SW480 (cell line): ENCODE measurements at regions not wholly inside any gene's neighbourhood (a gene's known extent, or its start where the extent isn't known, plus 50 kb on each side); places are given as distances from the start of the nearest gene placed in this dataset.

Source experiments
- DNase-seq: peaks from one replicate; pipeline ENCODE4 v3.0.0-alpha.2; 2016; ENCODE audit warnings: low spot score

DNA sequence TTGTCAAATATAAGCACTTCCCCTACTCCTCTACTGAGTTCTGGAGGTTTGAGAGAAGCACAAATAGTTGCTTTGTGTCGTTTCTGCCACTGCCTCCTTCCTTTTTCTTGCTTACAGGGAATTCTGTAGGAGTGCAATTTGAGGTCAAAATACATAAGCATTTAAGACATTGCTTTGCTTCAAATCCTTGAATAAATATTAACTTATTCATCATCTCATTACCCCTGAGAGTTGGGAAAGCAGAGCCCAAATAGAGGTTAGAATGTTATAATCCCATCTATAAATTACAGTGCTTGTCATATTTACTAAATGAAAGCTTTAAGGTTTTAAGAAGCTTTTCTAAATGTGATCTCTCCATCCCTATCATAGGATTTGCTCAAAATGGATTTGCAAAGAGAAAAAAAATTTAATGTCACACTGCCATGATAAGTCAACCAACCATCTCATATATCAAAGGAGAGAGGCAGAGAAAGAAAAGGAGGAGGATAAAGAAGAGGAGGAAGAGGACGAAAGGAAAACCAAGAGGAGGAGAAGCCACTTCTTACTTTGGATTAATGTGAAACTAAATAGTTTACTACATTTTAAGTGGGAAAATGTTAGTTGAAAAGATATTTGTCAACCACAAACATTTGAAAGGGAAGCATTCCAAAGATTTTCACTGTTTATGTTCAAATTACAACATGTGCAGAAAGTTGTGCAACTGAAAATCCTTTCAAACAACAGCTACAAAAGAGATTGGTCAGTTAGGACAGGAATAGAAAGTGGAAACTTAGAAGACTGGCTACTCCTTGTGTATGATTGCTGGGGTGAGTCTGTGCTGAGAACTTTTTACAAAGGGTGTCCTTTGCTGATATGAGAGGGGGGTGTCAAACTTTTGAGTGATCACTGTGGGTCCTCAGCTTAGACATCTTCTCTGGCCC lies 277.3 kb upstream of the FN1 start:
- no peak for DNase-seq

GRCh38 chr2:215712219-215712868 lies 276.5 kb upstream of the FN1 start:
- DNase-seq, result no peak

DNA sequence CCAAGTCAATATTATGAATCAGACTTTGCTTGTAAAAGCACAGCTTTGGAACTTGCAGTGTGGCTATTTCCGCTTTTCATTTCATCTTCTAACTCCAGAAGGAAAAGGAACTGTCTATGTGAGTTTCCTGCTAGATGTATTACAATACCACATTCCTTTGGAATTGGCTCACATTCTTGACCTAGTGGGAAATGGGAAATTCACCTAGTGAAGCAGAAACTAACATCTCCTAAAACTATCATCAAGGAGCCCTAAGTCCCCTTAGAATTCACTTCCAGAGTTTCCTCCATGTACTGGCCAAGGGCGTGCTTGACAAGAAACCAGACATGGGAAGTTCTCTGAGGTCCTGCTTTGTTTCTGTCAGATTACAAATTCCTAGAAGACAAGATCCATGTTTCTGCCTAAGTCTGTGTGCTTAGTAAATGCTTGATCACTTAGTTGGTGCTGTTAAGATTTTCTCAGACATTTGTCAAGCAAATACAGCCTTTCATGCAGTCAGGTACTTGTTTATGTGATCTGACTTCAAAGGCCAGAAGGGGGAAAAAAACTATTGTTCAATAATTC lies 275.7 kb upstream of the FN1 start:
- no peak for DNase-seq

- DNase-seq, result no peak
Observed at GRCh38 chr2:215707608-215708007, 271.7 kb upstream of the FN1 start.

- DNase-seq, result no peak
Observed at GRCh38 chr2:215705771-215706361, 270.0 kb upstream of the FN1 start.

GRCh38 chr2:215705281-215705680 lies 269.4 kb upstream of the FN1 start:
- no peak for DNase-seq

- no peak for DNase-seq
Observed at GRCh38 chr2:215702116-215702902, 266.4 kb upstream of the FN1 start.

DNA sequence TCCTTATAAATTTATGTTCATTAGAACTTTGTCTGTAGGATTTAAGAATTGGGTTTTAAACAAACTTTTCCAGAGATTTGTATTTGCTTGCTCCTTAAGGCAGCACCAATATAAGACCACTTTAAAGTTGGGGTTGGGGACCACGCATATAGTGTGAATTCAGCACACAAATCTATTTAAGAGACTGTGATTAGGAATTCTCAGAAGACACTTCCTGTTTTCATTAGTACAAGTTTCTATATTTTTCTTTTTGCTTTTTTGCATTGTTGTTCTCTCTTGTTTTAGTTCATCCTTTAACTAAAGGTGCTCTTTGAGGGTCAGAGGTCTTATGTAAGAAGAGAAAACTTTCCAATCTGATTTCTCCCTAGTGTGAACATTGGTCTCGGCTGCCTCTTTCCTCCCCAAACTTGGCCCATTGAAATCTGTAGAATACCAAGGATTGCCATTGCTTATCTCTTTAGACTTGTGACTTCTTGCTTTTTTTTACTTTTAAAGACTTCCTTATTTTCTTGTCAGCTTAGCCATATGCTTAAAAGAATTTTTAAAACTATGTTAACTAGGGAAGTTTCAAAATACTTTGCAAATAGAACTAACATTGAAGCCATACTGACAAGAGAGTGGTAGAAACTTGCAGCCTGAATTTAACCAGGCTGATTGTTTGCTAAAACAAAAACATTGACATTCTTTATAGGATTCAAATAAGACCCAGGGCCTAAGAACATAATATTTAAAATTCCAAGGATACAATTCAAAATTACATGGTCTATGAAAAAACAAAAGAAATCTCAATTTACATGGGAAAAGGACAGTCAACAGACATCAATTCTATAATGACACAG lies 264.1 kb upstream of the FN1 start:
- no peak for DNase-seq

GRCh38 chr2:215699018-215699417 lies 263.1 kb upstream of the FN1 start:
- no peak for DNase-seq

DNA sequence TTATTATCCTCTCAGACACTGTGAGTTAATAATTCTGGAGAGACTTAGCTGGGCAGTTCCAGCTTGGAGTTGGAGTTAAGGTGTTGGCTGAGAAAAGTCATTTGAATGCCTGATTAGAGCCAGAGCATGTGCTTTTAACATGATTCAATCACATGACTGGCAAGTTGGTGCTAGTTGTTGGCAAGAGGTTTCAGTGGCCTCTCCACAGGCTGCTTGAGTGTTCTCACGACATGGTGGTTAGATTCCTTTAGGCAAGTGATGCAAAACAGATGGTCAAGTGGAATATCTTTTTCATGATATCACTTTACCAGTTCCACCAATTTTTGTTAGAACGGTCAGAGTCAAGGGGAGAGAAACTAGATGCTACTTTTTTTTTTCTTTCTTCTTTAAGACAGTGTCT lies 262.7 kb upstream of the FN1 start:
- no peak for DNase-seq

GRCh38 chr2:215697496-215697895 lies 261.6 kb upstream of the FN1 start:
- DNase-seq, result no peak

GRCh38 chr2:215697003-215697402 lies 261.1 kb upstream of the FN1 start:
- no peak for DNase-seq

- no peak for DNase-seq
Observed at GRCh38 chr2:215695861-215696260, 260.0 kb upstream of the FN1 start.

GRCh38 chr2:215693999-215694580 lies 258.2 kb upstream of the FN1 start:
- no peak for DNase-seq

DNA sequence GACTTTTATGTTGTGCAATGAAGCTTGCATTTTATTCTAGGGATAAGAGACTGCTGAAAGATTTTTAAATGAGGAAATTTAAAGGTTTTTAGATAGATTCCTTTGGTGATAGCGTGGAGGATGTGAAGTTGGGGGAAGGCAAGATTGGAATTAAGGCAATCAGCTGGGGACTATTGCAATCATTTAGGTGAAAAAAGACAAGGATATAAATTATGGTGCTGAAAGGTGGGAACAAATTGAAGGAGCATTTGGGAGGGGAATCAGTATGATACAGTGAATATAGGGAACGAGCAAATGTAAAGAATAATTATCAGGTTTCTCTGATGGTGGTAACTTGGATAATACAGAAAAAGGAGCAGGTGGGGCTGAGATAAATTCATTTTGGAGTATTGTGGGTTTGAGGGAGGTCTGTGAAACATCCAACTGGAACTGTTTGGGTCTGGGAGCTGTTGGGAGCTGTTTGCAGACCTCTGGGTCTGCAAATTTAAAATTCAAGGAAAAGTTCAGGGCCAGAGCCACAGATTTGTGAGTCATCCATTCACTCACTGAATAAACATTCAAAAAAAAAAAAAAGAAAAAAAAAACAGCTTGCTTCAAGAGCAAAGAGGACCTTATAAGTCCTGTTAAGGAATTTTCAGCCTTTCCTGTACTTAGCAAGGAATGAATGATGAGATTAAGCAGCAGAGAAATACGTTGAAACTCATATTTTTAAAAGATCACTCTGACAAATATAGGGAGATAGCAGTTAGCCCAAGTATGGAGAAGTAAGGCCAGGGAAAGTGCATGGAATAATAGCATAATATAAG lies 257.5 kb upstream of the FN1 start:
- no peak for DNase-seq

GRCh38 chr2:215692387-215693079 lies 256.7 kb upstream of the FN1 start:
- no peak for DNase-seq

DNA sequence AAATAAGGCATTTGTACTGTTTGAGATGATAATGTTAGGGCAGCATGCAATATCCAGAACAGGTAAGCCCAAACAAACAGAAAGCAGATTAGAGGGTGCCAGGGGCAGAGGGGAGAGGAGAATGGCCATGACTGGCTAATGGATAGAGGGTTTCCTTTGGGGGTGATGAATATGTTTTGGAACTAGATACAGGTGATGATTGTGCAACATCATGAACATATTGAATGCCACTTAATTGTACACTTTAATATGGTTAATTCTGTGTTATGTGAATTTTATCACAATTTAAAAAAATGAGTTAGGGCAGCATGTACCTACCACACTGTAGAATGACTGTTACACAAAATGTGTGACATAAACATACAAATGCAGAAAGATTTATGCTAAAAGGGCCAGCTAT lies 255.5 kb upstream of the FN1 start:
- DNase-seq, result no peak

DNA sequence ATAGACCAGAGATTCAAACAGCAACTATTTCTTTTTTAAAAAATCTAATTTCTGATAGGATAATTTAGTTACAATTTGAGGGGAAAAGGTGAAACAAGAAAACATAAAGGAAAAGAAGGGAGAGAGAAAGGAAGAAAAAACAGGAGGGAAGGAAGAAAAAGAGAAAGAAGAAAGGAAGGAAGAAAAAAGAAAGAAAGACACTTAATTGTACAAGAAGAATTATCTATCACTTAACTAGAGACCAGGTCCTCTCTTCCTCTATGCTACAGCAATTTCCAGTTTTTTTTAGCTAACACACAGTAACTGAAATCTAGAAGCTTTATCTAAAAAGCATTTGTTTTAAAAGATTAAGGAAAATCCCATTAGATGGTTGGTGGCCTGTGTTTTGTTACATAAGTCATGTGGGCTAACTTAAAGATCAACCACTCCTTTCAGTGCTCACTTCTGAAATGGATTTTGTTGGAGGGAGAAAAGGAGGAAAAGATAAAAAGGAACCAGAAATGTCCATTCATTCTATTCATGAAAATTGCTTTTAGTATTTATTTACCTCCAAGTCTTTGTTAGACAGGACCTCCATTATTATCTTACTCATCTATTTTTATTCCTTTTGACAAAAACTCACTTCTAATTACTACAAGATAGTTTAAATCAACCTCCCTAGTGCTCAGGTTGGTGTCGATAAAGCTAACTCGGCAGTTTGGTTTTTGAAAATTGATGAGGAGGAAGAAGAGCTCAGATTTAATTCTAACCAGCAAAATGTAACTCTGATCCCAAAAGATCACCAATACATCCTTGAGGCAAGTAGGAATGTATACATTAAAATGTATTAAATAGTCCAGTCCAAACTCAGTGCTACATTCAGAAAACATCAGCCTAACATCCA lies 251.5 kb upstream of the FN1 start:
- no peak for DNase-seq
